ENCODE measurements at regions not wholly inside any gene's neighbourhood (a gene's known extent, or its start where the extent isn't known, plus 50 kb on each side); places are given as distances from the start of the nearest gene placed in this dataset.
A peak's percentile ranks its signal among the peaks of the same experiment; 100 is the strongest.

DNA sequence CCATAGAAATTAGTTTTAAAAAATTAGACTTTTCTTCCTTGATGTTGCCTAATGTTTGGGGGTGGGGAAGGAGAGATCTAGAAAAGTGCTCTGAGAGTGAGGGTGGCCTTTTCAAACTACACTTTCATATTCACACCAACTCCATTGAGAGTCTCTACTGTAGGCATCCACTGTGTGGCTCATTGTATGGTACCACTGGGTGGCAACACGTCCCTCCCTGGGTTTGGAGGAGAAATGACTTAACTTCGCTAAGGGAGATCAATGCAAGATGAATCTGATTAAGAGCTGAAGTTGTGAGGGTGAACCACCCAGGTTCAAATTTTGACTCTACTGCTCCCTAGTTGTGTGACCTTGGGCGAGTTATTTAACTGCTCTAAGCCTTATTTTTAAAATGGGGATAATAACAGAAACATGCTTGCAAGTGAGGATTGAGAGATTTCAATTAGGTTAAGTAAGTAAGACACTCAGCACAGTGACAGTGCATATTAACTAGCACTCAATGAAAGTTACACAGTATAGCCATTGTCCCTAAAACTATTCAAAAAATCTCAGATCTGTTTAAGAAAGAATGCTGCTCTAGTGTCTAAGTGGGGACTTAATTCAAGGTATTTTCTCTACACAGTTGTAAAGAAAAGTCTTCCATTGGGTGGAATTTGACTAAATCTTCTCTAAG lies 193.5 kb upstream of the CNR1 start:
- DNase-seq (ENCODE audit: low spot score) (no peak), FAIRE-seq (no peak)

- no peak for DNase-seq (ENCODE audit: low spot score)
- no peak for FAIRE-seq
Measured at GRCh38 chr6:88358846-88359245, 192.7 kb upstream of the CNR1 start.

GRCh38 chr6:88349511-88349910 lies 183.4 kb upstream of the CNR1 start:
- FAIRE-seq = no peak
- peak; percentile 30 for DNase-seq (ENCODE audit: low spot score)

GRCh38 chr6:88342336-88342735 lies 176.2 kb upstream of the CNR1 start:
- DNase-seq (ENCODE audit: low spot score) (no peak), FAIRE-seq (no peak)

DNA sequence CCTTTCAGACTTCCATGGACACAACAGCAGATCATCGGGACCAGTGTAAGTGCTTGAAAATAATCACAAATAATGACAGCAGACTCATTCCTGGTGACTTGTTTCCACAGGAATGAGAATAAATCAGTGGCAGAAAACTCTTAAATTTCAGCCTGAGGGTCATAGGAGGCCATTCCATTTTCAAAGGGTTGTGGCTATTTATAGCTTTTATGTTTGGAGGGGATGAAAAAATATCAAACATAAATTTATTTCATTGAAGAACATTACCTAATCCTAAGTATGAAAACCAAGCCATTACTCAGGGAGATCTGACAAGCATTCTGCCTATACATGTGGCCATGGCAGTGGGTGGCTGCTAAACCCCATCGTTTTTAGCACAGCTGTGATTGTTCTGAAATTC lies 173.6 kb upstream of the CNR1 start:
- DNase-seq (ENCODE audit: low spot score) (no peak), FAIRE-seq (no peak)

- no peak for FAIRE-seq
Measured at GRCh38 chr6:88321306-88321705, 155.2 kb upstream of the CNR1 start.

GRCh38 chr6:88311561-88311960 lies 145.4 kb upstream of the CNR1 start:
- FAIRE-seq = no peak
- DNase-seq (ENCODE audit: low spot score) = no peak

More at GRCh38 chr6:88321306-88321705, 155.2 kb upstream of the CNR1 start:
- no peak for DNase-seq (ENCODE audit: low spot score)

DNA sequence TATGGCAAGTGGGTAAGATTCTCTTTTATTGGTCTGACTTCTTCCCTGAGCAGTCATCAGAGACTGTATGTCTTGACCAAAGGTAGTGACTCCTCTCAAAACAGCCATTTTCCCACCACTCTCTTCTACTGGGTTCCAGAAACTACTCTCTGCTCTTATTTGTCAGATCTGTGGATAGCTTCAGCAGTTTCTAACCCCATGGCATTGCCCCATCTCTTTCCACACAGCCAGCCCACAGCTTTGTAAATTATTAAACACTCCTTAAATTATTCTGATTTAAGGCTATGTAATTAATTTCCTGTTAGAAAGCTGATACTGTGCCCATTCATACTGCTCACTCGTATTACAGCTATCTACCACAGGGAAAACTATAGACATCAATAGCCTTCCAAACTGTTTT lies 138.4 kb upstream of the CNR1 start:
- FAIRE-seq (no peak), DNase-seq (ENCODE audit: low spot score) (no peak)

DNA sequence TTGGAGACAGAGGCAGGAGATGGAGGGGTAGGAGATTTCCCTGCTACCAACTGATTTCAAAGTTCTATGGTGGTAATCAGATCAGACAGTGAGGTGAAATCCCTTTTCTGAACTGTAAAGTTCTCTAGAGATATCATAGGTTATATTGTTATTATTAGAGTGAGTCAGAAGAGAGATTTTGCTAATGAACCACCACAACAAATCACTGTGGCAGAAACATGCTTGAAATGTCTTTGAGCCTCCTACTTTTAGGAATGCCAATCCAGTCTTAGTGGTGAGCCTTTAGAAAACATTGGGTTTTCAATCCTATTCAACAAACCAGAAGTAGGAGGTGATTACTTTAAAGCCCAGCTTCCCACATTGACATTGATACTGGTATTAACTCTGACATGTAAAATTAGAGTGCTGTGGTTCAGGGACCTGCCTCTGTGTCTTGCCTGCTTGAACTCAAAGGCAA lies 136.7 kb upstream of the CNR1 start:
- no peak for FAIRE-seq
- no peak for DNase-seq (ENCODE audit: low spot score)

DNA sequence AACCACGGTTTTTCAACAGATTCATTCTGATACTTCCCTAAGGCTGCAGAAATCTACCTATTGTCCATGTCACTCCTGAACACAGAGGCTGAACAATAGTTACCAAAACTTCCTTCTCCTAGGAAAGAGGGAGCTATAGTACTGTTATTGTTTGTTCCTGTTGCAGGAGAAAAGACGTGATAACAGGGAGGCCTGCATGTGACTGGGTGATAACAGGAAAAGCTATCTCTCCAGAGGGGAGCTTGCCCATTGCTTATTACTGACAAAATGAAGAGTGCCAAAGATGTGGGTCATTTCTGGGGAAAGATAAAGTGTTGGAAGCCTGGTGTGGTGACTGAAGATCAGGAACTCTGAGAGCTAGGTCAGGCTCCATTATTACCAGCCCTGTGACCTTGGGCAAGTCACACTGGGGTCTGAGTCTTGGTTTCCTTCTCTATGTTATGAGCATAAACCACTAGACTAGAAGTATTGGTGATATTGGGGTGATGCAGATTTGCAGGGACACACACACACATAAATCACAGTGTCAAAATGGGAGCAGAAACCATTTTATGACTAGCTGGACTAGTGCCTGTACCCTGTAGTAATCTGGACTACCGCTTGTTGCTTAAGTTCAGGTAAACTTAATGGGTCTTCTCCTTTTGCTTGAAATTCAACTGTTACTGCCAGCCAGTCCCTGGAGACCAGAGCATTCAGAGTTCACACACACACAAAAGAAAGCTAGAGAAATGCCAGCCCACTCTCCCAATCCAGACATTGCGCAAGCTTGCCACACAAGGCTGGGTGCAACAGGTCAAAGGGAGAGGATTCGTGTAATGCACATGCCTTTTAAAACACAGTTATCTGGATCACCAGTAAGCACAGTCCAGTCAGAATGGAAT lies 136.0 kb upstream of the CNR1 start:
- FAIRE-seq = no peak
- DNase-seq (ENCODE audit: low spot score) = no peak

DNA sequence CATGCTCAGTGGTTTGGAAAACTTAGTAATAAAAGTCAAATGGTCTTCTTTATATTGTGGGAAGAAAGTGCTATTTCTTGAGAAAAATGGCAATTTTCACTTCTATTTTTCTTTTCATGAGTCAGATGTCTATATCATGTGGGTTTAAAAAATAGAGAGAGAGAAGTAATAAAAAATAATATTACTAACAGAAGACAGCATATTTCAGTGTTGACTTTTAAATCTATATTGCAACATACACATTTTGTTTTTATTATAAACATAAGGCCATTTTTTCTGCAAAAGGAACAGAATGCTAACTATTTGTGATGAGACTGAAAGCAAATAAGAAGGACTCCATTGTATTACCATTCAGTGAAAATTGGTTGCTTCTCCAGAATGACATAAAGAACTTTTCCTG lies 135.1 kb upstream of the CNR1 start:
- FAIRE-seq (no peak), DNase-seq (ENCODE audit: low spot score) (no peak)

DNA sequence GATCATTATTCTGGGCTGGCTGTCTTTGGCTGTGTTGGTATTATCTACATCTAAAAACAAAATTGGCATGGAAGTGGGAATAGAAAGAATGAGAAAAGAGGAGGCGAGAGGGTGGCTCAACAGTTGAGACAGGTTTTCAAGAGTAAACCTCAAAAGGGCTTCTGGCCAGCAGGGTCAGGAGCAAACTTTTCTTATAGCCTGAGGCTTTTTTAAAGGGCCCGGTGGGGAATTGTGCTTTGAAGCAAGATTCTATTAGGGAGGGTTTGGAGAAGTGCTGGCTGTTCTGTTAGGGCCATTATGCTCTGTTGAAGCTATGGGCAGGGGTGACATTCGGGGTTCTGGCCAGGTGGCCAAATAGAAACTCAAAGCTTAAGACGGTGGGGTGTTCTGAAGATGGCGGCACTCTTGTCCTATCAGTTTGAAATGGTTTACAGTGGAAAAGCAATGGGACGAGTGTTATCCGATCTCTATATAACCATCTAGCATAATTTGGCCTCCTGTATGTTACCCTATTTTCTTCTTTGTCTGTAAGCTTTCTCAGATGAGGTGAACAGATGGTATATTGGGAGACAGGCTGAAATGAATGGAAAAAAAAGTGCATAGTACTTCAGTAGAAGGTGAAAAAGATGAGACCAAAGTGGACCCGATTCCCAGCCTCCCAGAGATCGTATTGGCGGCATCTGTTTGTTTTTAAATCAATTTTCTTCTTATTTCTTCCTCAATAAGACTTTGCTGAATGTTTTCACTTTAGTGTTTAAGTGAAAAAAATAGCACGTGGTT lies 132.1 kb upstream of the CNR1 start:
- DNase-seq (ENCODE audit: low spot score) (no peak), FAIRE-seq (no peak)

- DNase-seq (ENCODE audit: low spot score) (no peak), FAIRE-seq (no peak)
Measured at GRCh38 chr6:88296694-88297093, 130.5 kb upstream of the CNR1 start.

GRCh38 chr6:88295663-88296062 lies 129.5 kb upstream of the CNR1 start:
- FAIRE-seq = no peak
- DNase-seq (ENCODE audit: low spot score) = no peak

DNA sequence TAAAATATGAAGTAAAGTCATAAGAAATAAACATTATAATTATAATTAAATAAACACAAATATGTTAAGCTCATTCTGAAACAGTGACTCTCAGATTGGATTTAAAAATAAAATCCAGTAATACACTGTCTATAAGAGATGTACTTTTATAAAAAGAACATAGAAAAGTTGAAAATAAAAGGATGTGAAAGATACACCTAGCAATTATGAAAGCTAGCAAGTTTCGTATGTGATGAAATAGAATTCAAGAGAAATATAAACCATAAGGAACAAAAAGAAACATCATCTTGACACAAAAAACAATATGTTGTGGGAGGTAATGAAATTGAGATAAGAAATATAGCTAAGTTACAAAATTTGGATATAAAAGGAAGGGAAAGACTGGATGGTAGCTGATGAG lies 128.6 kb upstream of the CNR1 start:
- FAIRE-seq (no peak), DNase-seq (ENCODE audit: low spot score) (no peak)

GRCh38 chr6:88290411-88290810 lies 124.3 kb upstream of the CNR1 start:
- no peak for FAIRE-seq
- DNase-seq (ENCODE audit: low spot score) = no peak

- DNase-seq (ENCODE audit: low spot score) = no peak
- no peak for FAIRE-seq
Measured at GRCh38 chr6:88287696-88288095, 121.5 kb upstream of the CNR1 start.

DNA sequence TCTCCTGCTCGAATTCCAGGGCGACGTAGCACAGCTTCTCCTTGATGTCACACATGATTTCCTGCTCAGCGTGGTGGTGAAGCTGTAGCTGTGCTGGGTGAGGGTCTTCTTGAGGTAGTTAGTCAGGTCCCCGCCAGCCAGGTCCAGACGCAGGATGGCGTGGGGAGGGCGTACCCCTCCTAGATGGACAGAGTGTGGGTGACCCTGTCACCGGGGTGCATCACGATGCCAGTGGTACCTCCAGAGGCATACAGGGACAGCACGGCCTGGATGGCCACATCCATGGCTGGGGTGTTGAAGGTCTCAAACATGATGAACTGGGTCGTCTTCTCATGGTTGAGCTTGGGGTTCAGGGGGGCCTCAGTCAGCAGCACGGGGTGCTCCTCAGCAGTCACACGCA lies 110.2 kb upstream of the CNR1 start:
- FAIRE-seq (no peak), DNase-seq (ENCODE audit: low spot score) (no peak)

DNA sequence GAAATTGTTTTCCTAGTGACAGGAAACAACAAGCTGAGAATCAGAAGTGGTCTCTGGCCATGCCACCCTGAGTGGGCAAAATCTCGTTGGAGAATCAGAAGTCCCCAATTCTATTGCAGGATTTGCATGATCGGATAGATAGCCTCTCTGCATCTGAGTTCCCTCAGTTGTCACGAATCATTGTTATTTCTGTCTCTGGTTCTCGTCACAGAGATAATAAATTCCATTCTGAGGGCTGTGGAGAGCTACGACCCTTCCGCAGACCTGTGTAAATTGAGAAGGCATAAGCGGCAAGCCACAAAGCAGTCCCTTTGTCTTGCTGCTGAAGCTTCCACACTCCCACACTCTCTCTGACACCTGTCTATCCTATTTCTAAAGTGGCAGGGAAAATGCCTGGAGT lies 102.4 kb upstream of the CNR1 start:
- DNase-seq (ENCODE audit: low spot score) (no peak), FAIRE-seq (no peak)

DNA sequence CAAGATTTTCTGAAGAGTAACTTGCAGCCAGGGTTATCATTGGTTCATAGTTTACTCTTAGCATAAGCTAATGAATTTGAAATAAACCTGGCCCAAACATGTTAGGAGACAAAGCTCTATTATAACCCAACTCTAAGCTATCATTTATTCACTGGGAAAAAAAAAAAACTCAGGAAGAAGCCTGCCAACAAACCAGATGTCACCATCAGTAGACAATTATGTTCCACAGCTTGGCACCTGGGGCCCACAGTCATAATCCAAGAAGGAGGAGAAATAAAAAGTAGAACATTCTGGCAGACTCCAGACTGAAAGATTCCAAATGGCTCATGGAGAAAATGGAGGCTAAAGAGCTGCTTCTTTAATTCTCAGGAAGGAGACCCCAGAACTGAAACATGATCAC lies 100.0 kb upstream of the CNR1 start:
- DNase-seq (ENCODE audit: low spot score) = no peak

DNA sequence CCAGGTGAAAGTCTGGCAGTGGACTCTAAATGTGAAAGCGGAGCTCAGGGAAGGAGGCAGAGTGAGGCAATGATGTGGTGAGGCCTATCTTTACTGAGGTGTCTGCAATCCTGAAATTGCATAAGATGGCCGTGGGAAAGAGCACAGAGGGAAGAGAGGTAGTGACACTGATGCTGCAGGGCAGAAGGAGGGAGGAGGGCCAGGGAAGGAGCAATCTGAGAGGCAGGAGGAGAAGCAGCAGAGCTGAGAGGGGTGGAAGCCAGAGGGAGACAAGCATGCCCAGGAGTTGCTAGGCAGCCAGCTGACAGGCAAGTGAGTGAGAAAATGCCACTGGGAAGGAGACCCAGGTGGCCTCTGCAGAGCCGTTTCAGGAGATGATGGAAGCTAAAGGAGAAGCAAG lies 97.4 kb upstream of the CNR1 start:
- no peak for FAIRE-seq
- no peak for DNase-seq (ENCODE audit: low spot score)

More for the DNA sequence above, 100.0 kb upstream of the CNR1 start:
- no peak for FAIRE-seq

DNA sequence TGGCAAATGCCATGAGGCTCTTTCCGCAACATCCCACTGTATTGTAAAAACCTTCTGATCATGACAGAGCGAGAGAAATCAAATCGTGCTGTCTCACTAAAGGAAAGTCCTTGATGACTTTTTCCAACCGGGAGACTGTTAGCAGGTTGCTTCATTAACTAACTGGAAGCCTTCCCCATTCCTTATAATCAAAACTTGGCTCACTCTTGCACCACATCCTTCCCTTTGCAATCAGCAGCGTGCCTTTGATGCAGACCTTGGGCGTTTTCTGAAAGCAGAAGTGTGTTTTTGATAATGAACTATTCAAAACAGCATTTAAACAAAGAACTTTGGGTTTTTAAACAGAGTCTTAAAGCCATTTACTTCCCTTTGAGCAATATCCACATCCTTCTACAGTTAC lies 96.2 kb upstream of the CNR1 start:
- no peak for DNase-seq (ENCODE audit: low spot score)
- FAIRE-seq = no peak

Data from urothelium cell line (cell line).